Mammary epithelial cell (primary cell): ENCODE measurements at regions not wholly inside any gene's neighbourhood (a gene's known extent, or its start where the extent isn't known, plus 50 kb on each side); places are given as distances from the start of the nearest gene placed in this dataset.

Experiments
- EZH2 ChIP-seq: IDR thresholded peaks from 2 replicates; pipeline ENCODE4 v1.6.1; 2012; ENCODE audit warnings: low read length, inconsistent platforms, borderline replicate concordance
- TF ChIP-seq, protein P1 (sequence below), 2 donors: IDR thresholded peaks in 1 of 2; conservative IDR thresholded peaks in 1 of 2; 2 replicates each; pipeline ENCODE4 v1.5.1; 2011 to 2012; ENCODE audit warnings: inconsistent platforms in 2 of 2, low read length in 2 of 2, mild to moderate bottlenecking in 2 of 2, control low read depth in 1 of 2, low read depth in 1 of 2; ENCODE audit not compliant: insufficient read depth in 1 of 2; ENCODE audit errors: extremely low read depth in 1 of 2

GRCh38 chr1:192890134-192890533, 81.3 kb downstream of the RGS2 start:
- TF ChIP-seq, protein P1, sequence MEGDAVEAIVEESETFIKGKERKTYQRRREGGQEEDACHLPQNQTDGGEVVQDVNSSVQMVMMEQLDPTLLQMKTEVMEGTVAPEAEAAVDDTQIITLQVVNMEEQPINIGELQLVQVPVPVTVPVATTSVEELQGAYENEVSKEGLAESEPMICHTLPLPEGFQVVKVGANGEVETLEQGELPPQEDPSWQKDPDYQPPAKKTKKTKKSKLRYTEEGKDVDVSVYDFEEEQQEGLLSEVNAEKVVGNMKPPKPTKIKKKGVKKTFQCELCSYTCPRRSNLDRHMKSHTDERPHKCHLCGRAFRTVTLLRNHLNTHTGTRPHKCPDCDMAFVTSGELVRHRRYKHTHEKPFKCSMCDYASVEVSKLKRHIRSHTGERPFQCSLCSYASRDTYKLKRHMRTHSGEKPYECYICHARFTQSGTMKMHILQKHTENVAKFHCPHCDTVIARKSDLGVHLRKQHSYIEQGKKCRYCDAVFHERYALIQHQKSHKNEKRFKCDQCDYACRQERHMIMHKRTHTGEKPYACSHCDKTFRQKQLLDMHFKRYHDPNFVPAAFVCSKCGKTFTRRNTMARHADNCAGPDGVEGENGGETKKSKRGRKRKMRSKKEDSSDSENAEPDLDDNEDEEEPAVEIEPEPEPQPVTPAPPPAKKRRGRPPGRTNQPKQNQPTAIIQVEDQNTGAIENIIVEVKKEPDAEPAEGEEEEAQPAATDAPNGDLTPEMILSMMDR (conservative IDR thresholded peaks at IDR 0.05 in 1 of 2, IDR thresholded peaks at IDR 0.05 in 1 of 2; ENCODE audit: extremely low read depth in 1 of 2, insufficient read depth in 1 of 2, low read depth in 1 of 2, low read length in 2 of 2) = no peak
- TF ChIP-seq EZH2 = no peak
